Karpas-422 (cell line): ENCODE measurements at regions not wholly inside any gene's neighbourhood (a gene's known extent, or its start where the extent isn't known, plus 50 kb on each side); places are given as distances from the start of the nearest gene placed in this dataset.

Experiments used
- DNase-seq: peaks from one replicate; pipeline ENCODE4 v3.0.0-alpha.2; 2015
- H2AFZ ChIP-seq: fragments of 200-600 bp; sonication (generic); 2 replicates; pipeline ENCODE4 v1.6.1; 2014; ENCODE audit warnings: antibody characterized with exemption, low read length, mixed read lengths
- H3K27ac ChIP-seq: fragments of 200-600 bp; sonication (generic); 2 replicates; pipeline ENCODE4 v1.5.1; 2014; ENCODE audit warnings: mild to moderate bottlenecking, low read length, moderate library complexity
- H3K27me3 ChIP-seq: fragments of 200-600 bp; sonication (generic); 2 replicates; pipeline ENCODE4 v1.6.1; 2014; ENCODE audit warnings: low read length, mixed read lengths
- H3K36me3 ChIP-seq: fragments of 200-600 bp; sonication (generic); 2 replicates; pipeline ENCODE4 v1.6.1; 2014; ENCODE audit warnings: low read length, mixed read lengths; ENCODE audit not compliant: insufficient read depth
- H3K4me1 ChIP-seq: fragments of 200-600 bp; sonication (generic); 2 replicates; pipeline ENCODE4 v1.6.1; 2014; ENCODE audit warnings: mild to moderate bottlenecking, low read length, mixed read lengths
- H3K4me2 ChIP-seq: fragments of 200-600 bp; sonication (generic); 2 replicates; pipeline ENCODE4 v1.6.1; 2014; ENCODE audit warnings: low read length, low read depth, mild to moderate bottlenecking; ENCODE audit not compliant: poor library complexity, severe bottlenecking
- H3K4me3 ChIP-seq: fragments of 200-600 bp; sonication (generic); 2 replicates; pipeline ENCODE4 v1.5.1; 2014; ENCODE audit warnings: mild to moderate bottlenecking, antibody characterized with exemption, low read length, mixed read lengths
- H3K79me2 ChIP-seq: fragments of 200-600 bp; sonication (generic); 2 replicates; pipeline ENCODE4 v1.6.1; 2014; ENCODE audit warnings: mild to moderate bottlenecking, low read length, mixed read lengths
- H3K9ac ChIP-seq: fragments of 200-600 bp; sonication (generic); 2 replicates; pipeline ENCODE4 v1.6.0; 2014; ENCODE audit warnings: low read length
- H3K9me2 ChIP-seq: fragments of 200-600 bp; sonication (generic), shearing (Covaris generic); replicated peaks from 2 replicates; pipeline ENCODE4 v1.6.0; 2014; ENCODE audit warnings: mild to moderate bottlenecking, low read length, moderate library complexity; ENCODE audit not compliant: insufficient read depth
- H3K9me3 ChIP-seq: fragments of 300-700, 200-600 bp; sonication (generic); 2 replicates; pipeline ENCODE4 v1.6.1; 2014; ENCODE audit warnings: low read length, mixed read lengths
- H4K20me1 ChIP-seq: fragments of 200-600 bp; sonication (generic); 2 replicates; pipeline ENCODE4 v1.6.1; 2014; ENCODE audit warnings: mild to moderate bottlenecking, antibody characterized with exemption, low read length, low read depth; ENCODE audit not compliant: insufficient read depth

DNA sequence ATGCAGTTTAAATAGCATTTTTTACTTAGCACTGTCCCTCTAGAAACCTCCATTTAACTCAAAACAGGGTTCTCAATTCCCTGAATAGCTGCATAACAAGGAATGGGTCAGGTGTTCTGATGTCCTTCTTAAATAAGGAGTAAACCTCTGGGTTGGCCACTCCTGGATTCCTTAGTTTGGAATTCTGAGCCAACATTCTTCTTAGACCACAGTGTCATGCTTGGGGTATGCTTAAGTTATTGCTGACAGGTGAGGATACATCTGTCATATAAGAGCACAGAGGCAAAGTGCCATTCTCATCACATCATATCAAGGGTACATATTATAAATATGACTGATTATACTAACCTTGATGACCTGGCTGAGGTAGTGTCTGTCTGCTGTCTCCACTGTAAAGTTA lies 179.9 kb upstream of the SEMA6A start:
- Histone ChIP-seq H3K9me2 (no peaks in the 10 kb centered on the region), H3K9ac (no peak overlapping the region), H2AFZ (no peak overlapping the region), H3K9me3 (no peaks in the 10 kb centered on the region), H3K36me3 (no peaks in the 10 kb centered on the region), H4K20me1 (no peaks in the 10 kb centered on the region), H3K27me3 (no peaks in the 10 kb centered on the region), H3K4me1 (no peaks in the 10 kb centered on the region), H3K4me2 (no peak overlapping the region), H3K4me3 (no peak overlapping the region), H3K27ac (no peak overlapping the region), H3K79me2 (no peaks in the 10 kb centered on the region)
- DNase-seq = no peak

DNA sequence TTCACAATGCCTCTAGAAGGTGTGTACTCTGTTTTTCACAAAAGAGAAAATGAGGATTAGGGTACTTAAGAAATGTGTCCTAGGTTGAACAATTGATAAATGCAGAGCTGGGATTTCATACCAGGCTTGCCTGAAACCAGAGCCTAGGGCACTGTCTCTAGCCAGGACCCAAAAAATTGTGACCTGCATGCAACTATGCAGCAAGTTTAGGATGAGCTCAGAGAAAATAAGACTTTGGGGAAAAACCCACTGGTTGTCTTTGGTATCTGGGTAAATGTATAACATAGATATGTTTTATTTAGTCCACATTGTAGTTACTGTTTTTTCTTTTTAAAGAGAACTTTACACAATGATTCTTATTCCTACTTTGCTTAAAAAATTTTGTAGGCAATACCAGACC lies 177.1 kb upstream of the SEMA6A start:
- Histone ChIP-seq H3K27ac (no peak overlapping the region), H2AFZ (no peak overlapping the region), H3K79me2 (no peaks in the 10 kb centered on the region), H3K9me2 (no peaks in the 10 kb centered on the region), H3K9ac (no peak overlapping the region), H3K4me3 (no peak overlapping the region), H3K9me3 (no peaks in the 10 kb centered on the region), H3K36me3 (no peaks in the 10 kb centered on the region), H3K4me1 (no peaks in the 10 kb centered on the region), H3K4me2 (no peak overlapping the region), H4K20me1 (no peaks in the 10 kb centered on the region), H3K27me3 (no peaks in the 10 kb centered on the region)
- DNase-seq = no peak

DNA sequence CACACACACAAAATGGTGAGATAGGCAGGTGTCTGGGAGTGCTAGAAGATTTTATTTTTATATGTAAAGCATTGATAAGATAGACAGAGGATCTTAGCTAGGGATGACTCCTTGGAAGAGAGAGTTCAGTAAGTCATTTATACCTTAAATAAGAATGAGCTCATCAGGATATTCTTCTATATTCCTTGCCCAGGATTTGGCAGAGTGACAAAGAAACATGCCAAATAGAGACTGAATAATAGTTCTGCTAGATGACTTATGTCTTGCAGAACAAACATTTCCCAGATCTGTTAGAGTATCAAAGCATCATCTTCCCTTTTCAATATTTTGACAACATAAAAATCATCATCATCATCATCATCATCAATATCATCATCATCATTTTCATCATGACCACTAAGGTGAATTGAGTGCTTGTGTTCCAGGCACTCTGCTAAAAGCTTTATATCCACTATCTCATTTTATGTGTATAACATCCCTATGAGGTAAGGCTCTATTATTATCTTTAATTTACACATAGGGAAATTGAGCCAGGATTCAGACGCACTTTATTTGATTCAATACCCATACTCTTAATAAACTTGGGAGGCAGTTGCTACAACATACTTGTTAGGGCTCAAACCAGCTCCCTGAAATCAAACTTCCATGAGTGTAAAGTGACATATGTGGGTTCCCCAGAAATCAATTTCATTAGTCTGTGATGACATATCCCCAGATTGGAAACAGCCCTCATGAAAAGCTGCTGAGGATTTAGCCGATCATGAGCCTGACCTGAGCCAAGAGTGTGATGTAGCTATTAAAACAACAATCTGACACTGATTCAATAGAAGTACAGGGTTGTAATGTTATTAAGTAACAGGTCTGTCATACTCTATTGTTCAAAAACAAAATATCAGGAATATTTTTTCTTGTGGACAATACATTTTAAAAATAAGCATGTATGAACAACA lies 176.3 kb upstream of the SEMA6A start:
- H2AFZ ChIP-seq = no peak overlapping the region

DNA sequence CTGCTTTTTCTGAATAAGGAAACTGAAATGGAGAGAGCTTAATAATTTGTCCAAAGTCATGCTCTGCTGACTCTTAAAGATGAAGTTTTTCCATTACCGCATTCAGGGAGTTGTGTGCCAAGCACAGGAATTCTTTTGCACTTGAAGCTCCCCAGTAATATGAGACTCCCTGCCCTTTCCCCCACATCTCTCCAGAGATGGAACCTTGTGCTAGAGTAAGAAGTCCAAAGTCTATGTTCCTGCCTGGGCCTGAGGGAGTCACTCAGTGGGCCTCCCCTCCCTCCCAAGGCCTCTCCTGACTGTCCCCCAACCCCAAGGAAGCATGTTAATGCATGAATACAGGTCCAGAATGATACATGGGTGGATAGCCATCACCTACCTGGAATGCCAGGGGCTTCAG lies 173.3 kb upstream of the SEMA6A start:
- DNase-seq = no peak
- Histone ChIP-seq H3K9me3 (no peaks in the 10 kb centered on the region), H3K79me2 (no peaks in the 10 kb centered on the region), H2AFZ (no peak overlapping the region), H3K4me1 (no peaks in the 10 kb centered on the region), H3K27ac (no peak overlapping the region), H3K27me3 (no peaks in the 10 kb centered on the region), H3K9me2 (no peaks in the 10 kb centered on the region), H3K4me3 (no peak overlapping the region), H3K4me2 (no peak overlapping the region), H3K36me3 (no peaks in the 10 kb centered on the region), H4K20me1 (no peaks in the 10 kb centered on the region), H3K9ac (no peak overlapping the region)

More for the DNA sequence above, 176.3 kb upstream of the SEMA6A start:
- Histone ChIP-seq H3K4me2 (no peak overlapping the region), H3K9me2 (no peaks in the 10 kb centered on the region), H4K20me1 (no peaks in the 10 kb centered on the region), H3K9ac (no peak overlapping the region), H3K4me1 (no peaks in the 10 kb centered on the region), H3K27ac (no peak overlapping the region), H3K9me3 (no peaks in the 10 kb centered on the region), H3K4me3 (no peak overlapping the region), H3K27me3 (no peaks in the 10 kb centered on the region), H3K79me2 (no peaks in the 10 kb centered on the region), H3K36me3 (no peaks in the 10 kb centered on the region)
- no peak for DNase-seq

DNA sequence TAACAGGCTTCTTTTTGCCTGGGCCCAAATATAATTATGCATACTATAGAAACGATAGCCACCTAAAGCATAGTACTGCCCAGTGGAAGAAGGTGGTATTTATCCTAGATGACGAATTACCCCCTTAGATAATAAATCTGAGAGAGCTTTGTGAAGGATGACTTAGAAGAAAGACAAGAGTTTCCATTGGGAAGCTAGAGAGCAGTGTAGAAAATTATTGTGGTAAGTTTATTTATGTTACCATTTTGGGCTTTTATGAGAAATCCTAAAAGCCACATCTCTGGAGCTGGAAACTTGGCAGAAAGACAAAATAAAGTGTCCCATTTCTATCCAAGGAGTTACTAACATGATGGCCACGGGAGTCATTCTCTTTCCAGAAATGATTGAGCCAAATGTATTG lies 172.0 kb upstream of the SEMA6A start:
- DNase-seq = no peak
- no peaks in the 10 kb centered on the region for H3K4me1 ChIP-seq

DNA sequence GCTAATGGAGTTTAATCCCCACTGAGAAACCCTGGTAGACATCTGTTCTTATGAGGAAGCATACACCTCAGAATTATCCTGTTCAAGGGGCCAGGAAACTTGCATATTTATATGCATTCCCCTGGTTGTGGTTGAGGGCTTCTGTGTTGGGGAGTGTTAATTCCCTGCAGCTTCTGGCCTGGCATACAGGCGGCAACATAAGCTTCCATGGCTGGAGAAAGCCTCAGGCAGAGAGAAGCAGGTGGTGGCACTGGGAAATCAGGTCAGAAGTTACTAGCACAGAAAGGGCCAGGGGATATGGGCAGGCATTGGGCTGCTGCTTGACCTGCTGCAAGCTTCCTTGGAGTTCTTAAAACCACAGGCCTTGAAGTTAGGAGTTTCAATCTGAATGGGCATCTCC lies 166.1 kb upstream of the SEMA6A start:
- H3K4me3 ChIP-seq = no peak overlapping the region
- no peaks in the 10 kb centered on the region for H3K4me1 ChIP-seq
- no peaks in the 10 kb centered on the region for H3K79me2 ChIP-seq

More for the DNA sequence above, 172.0 kb upstream of the SEMA6A start:
- Histone ChIP-seq H4K20me1 (no peaks in the 10 kb centered on the region), H2AFZ (no peak overlapping the region), H3K9ac (no peak overlapping the region), H3K27ac (no peak overlapping the region), H3K4me3 (no peak overlapping the region), H3K9me3 (no peaks in the 10 kb centered on the region), H3K79me2 (no peaks in the 10 kb centered on the region), H3K36me3 (no peaks in the 10 kb centered on the region), H3K9me2 (no peaks in the 10 kb centered on the region), H3K4me2 (no peak overlapping the region), H3K27me3 (no peaks in the 10 kb centered on the region)

DNA sequence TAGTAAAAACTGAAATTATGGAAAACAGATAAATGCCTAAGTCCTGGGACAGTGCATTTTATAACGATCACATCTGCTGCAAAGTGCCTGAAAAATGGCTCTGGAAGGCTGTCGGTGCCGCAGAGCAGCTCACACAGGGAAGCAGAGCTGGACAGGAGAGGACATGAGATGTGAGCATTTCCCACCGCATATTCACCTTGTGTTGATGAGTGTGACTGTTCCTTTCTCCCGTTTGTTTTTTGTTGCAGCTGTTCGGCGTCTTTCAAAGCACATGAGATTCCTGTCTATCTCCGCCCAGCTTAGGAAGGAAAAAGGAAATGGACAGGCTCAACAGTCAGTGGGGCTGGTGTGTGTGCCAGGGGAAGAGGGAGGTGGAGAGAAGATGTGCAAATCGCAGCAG lies 164.9 kb upstream of the SEMA6A start:
- no peak for DNase-seq
- Histone ChIP-seq H3K4me2 (no peak overlapping the region), H3K27me3 (no peaks in the 10 kb centered on the region), H3K9me2 (no peaks in the 10 kb centered on the region), H2AFZ (no peak overlapping the region), H3K27ac (no peak overlapping the region), H3K36me3 (no peaks in the 10 kb centered on the region), H4K20me1 (no peaks in the 10 kb centered on the region), H3K9me3 (no peaks in the 10 kb centered on the region), H3K79me2 (no peaks in the 10 kb centered on the region), H3K9ac (no peak overlapping the region), H3K4me3 (no peak overlapping the region), H3K4me1 (no peaks in the 10 kb centered on the region)

More for the DNA sequence above, 166.1 kb upstream of the SEMA6A start:
- H3K9me2 ChIP-seq = no peaks in the 10 kb centered on the region
- H3K9ac ChIP-seq = no peak overlapping the region
- no peaks in the 10 kb centered on the region for H4K20me1 ChIP-seq
- DNase-seq = no peak
- no peak overlapping the region for H3K27ac ChIP-seq
- H2AFZ ChIP-seq = no peak overlapping the region
- no peaks in the 10 kb centered on the region for H3K36me3 ChIP-seq
- no peaks in the 10 kb centered on the region for H3K27me3 ChIP-seq
- H3K4me2 ChIP-seq = no peak overlapping the region
- H3K9me3 ChIP-seq = no peaks in the 10 kb centered on the region

DNA sequence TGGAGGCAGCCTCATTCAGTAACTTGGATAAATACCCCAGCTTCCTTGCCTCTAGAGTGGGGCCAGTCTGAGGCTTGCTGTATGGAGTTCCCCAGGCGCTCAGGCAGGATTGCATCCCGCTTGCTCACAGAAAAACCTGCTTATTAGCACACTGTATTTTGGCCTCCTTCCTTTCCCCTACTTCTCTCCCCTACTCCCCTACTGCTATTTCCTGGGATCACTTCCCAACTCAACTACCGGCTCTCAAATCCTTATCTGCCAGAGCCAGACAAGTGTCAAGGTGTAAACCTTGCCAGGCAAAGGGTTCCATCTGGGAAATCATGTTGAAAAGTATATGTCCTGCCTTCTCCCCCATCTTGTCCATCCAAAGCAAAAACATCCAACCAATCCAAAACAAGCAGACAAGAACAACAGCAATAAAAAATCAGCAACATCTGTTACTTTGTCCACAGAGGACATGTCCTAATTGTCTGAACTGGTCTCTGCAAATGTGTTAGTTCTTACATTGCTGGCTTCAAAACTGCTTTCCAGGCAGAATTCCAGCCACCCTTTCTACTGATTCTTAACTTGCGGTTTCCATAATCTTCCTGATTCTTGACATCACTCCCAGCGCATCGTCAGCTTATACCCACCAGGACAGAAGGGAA lies 164.1 kb upstream of the SEMA6A start:
- no peaks in the 10 kb centered on the region for H3K79me2 ChIP-seq
- no peaks in the 10 kb centered on the region for H3K9me3 ChIP-seq
- DNase-seq = no peak
- no peaks in the 10 kb centered on the region for H4K20me1 ChIP-seq
- no peaks in the 10 kb centered on the region for H3K27me3 ChIP-seq
- no peaks in the 10 kb centered on the region for H3K9me2 ChIP-seq
- H2AFZ ChIP-seq = no peak overlapping the region
- H3K4me1 ChIP-seq = no peaks in the 10 kb centered on the region
- no peak overlapping the region for H3K9ac ChIP-seq
- no peaks in the 10 kb centered on the region for H3K36me3 ChIP-seq
- H3K4me3 ChIP-seq = no peak overlapping the region
- H3K4me2 ChIP-seq = no peak overlapping the region
- no peak overlapping the region for H3K27ac ChIP-seq
